Left ventricle myocardium inferior (tissue), 1 donor: ENCODE measurements at regions not wholly inside any gene's neighbourhood (a gene's known extent, or its start where the extent isn't known, plus 50 kb on each side); places are given as distances from the start of the nearest gene placed in this dataset.

Experiments used
- DNase-seq: peaks from one replicate; pipeline ENCODE4 v3.0.0-alpha.2; 2020
- H3K27ac ChIP-seq: fragments of 200-600 bp; replicated peaks from 2 replicates; pipeline ENCODE4 v1.8.0; 2021
- H3K27me3 ChIP-seq: fragments of 200-600 bp; 2 replicates; pipeline ENCODE4 v1.8.0; 2021; ENCODE audit warnings: low read depth
- H3K36me3 ChIP-seq: fragments of 200-600 bp; 2 replicates; pipeline ENCODE4 v1.8.0; 2021
- H3K4me1 ChIP-seq: fragments of 200-600 bp; 2 replicates; pipeline ENCODE4 v1.8.0; 2021
- H3K4me3 ChIP-seq: fragments of 200-600 bp; 2 replicates; pipeline ENCODE4 v1.8.0; 2021; ENCODE audit warnings: mild to moderate bottlenecking, moderate library complexity
- H3K9me3 ChIP-seq: fragments of 200-600 bp; replicated peaks from 2 replicates; pipeline ENCODE4 v1.8.0; 2021
- CTCF ChIP-seq: fragments of 200-600 bp; IDR thresholded peaks from 2 replicates; pipeline ENCODE4 v1.8.0; 2021; ENCODE audit warnings: antibody characterized with exemption, mild to moderate bottlenecking, borderline replicate concordance
- intact Hi-C: fragments of 100-400 bp; cut with micrococcal nuclease; formaldehyde crosslinking; loops from one replicate; pipeline ENCODE4 v1.11.0; 2022
- donor health status: DM: no; HTN: yes; CAD: no; lungs with severe emphysema.

- Histone ChIP-seq H3K27ac (no peak overlapping the region), H3K27me3 (no peaks in the 10 kb centered on the region), H3K9me3 (peaks cover 9% of the 10 kb centered on the region), H3K4me1 (peaks cover 9% of the 10 kb centered on the region), H3K4me3 (no peak overlapping the region), H3K36me3 (no peaks in the 10 kb centered on the region)
- intact Hi-C loops = no loop called here
- TF ChIP-seq CTCF = no peak
- DNase-seq = no peak
These were observed 80.1 kb downstream of the KLF5 start for GRCh38 chr13:73138638-73139491.

GRCh38 chr13:73138276-73138637, 79.5 kb downstream of the KLF5 start:
- Histone ChIP-seq H3K27ac (no peak overlapping the region), H3K4me3 (no peak overlapping the region), H3K9me3 (peaks cover 14% of the 10 kb centered on the region), H3K27me3 (no peaks in the 10 kb centered on the region), H3K36me3 (no peaks in the 10 kb centered on the region), H3K4me1 (peaks cover 9% of the 10 kb centered on the region)
- intact Hi-C loops = no loop called here
- no peak for TF ChIP-seq CTCF
- no peak for DNase-seq

GRCh38 chr13:73136776-73137175, 78.0 kb downstream of the KLF5 start:
- intact Hi-C loops = no loop called here
- Histone ChIP-seq H3K36me3 (no peaks in the 10 kb centered on the region), H3K4me3 (no peak overlapping the region), H3K9me3 (peaks cover 14% of the 10 kb centered on the region), H3K27me3 (no peaks in the 10 kb centered on the region), H3K4me1 (peaks cover 9% of the 10 kb centered on the region), H3K27ac (no peak overlapping the region)
- no peak for DNase-seq
- TF ChIP-seq CTCF = no peak

GRCh38 chr13:73133531-73133930, 74.7 kb downstream of the KLF5 start:
- Histone ChIP-seq H3K27me3 (no peaks in the 10 kb centered on the region), H3K9me3 (peaks cover 14% of the 10 kb centered on the region), H3K36me3 (no peaks in the 10 kb centered on the region), H3K4me1 (no peaks in the 10 kb centered on the region), H3K27ac (no peak overlapping the region), H3K4me3 (no peak overlapping the region)
- intact Hi-C loops = no loop called here
- no peak for TF ChIP-seq CTCF
- DNase-seq = no peak

- intact Hi-C loops = no loop called here
- no peak overlapping the region for H3K27ac ChIP-seq
- H3K27me3 ChIP-seq = no peaks in the 10 kb centered on the region
- no peak for DNase-seq
- no peaks in the 10 kb centered on the region for H3K4me1 ChIP-seq
- TF ChIP-seq CTCF = no peak
- no peak overlapping the region for H3K4me3 ChIP-seq
- H3K9me3 ChIP-seq = peaks cover 14% of the 10 kb centered on the region
- no peaks in the 10 kb centered on the region for H3K36me3 ChIP-seq
These were observed 72.4 kb downstream of the KLF5 start for GRCh38 chr13:73131247-73131646.
